HEK293 (cell line): ENCODE measurements at regions not wholly inside any gene's neighbourhood (a gene's known extent, or its start where the extent isn't known, plus 50 kb on each side); places are given as distances from the start of the nearest gene placed in this dataset.

ENCODE experiments used
- CTCF ChIP-seq: fragments of 450-650 bp; formaldehyde crosslinking; IDR thresholded peaks from 2 replicates; pipeline ENCODE4 v1.5.1; 2016; ENCODE audit warnings: missing biosample characterization, missing genetic modification characterization
- KLF10 ChIP-seq: fragments of 450-650 bp; IDR thresholded peaks from 2 replicates; pipeline ENCODE4 v1.5.1; 2018; ENCODE audit warnings: missing biosample characterization, mild to moderate bottlenecking, missing genetic modification characterization
- MYNN ChIP-seq: fragments of 450-650 bp; formaldehyde crosslinking; IDR thresholded peaks from 2 replicates; pipeline ENCODE4 v1.5.1; 2016; ENCODE audit warnings: missing biosample characterization, missing genetic modification characterization, borderline replicate concordance
- SCRT2 ChIP-seq: fragments of 450-650 bp; formaldehyde crosslinking; IDR thresholded peaks from 2 replicates; pipeline ENCODE4 v1.5.1; 2016; ENCODE audit warnings: missing biosample characterization, missing genetic modification characterization
- ZBTB10 ChIP-seq: fragments of 450-650 bp; formaldehyde crosslinking; IDR thresholded peaks from 2 replicates; pipeline ENCODE4 v1.5.1; 2016; ENCODE audit warnings: missing biosample characterization, missing genetic modification characterization
- ZBTB21 ChIP-seq: fragments of 450-650 bp; formaldehyde crosslinking; IDR thresholded peaks from 2 replicates; pipeline ENCODE4 v1.5.1; 2017; ENCODE audit warnings: missing biosample characterization, missing genetic modification characterization
- ZFP37 ChIP-seq: fragments of 450-650 bp; formaldehyde crosslinking; IDR thresholded peaks from 2 replicates; pipeline ENCODE4 v1.5.1; 2016; ENCODE audit warnings: missing biosample characterization, missing genetic modification characterization
- ZNF133 ChIP-seq: fragments of 450-650 bp; formaldehyde crosslinking; IDR thresholded peaks from 2 replicates; pipeline ENCODE4 v1.5.1; 2016; ENCODE audit warnings: missing biosample characterization, missing genetic modification characterization
- ZNF146 ChIP-seq: fragments of 450-650 bp; formaldehyde crosslinking; IDR thresholded peaks from 2 replicates; pipeline ENCODE4 v1.5.1; 2016; ENCODE audit warnings: missing biosample characterization, missing genetic modification characterization
- ZNF175 ChIP-seq: fragments of 450-650 bp; formaldehyde crosslinking; IDR thresholded peaks from 2 replicates; pipeline ENCODE4 v1.5.1; 2016; ENCODE audit warnings: missing biosample characterization, missing genetic modification characterization
- ZSCAN30 ChIP-seq: fragments of 450-650 bp; IDR thresholded peaks from 2 replicates; pipeline ENCODE4 v1.5.1; 2018; ENCODE audit warnings: missing biosample characterization, mild to moderate bottlenecking, missing genetic modification characterization, moderate library complexity

- TF ChIP-seq ZBTB10 (tag by site-specific recombination) (no peak), ZSCAN30 (no peak), ZNF133 (tag by site-specific recombination) (no peak), CTCF (tag by site-specific recombination) (no peak), ZFP37 (tag by site-specific recombination) (no peak), ZBTB21 (tag by site-specific recombination) (no peak), ZNF175 (tag by site-specific recombination) (no peak), ZNF146 (tag by site-specific recombination) (no peak), KLF10 (tag by site-specific recombination) (no peak), MYNN (no peak), SCRT2 (tag by site-specific recombination) (no peak)
These were observed 101.1 kb upstream of the ERRFI1 start for GRCh38 chr1:8127171-8127641.
